Forelimb muscle (tissue), 1 donor: ENCODE measurements at regions not wholly inside any gene's neighbourhood (a gene's known extent, or its start where the extent isn't known, plus 50 kb on each side); places are given as distances from the start of the nearest gene placed in this dataset.

Source experiments
- DNase-seq: peaks from one replicate; pipeline ENCODE4 v3.0.0-alpha.2; 2013; ENCODE audit warnings: low read depth

- DNase-seq: no peak
These were observed 992.2 kb upstream of the PIK3C3 start for GRCh38 chr18:40962784-40963183.

- DNase-seq: no peak
These were observed 997.4 kb upstream of the PIK3C3 start for GRCh38 chr18:40957533-40958070.

GRCh38 chr18:40956213-40956612 lies 998.8 kb upstream of the PIK3C3 start:
- DNase-seq: no peak

- DNase-seq: no peak
These were observed 999.7 kb upstream of the PIK3C3 start for GRCh38 chr18:40955351-40955750.

- no peak for DNase-seq
These were observed 1005.7 kb upstream of the PIK3C3 start for GRCh38 chr18:40949114-40949950.

- no peak for DNase-seq
These were observed 1010.5 kb upstream of the PIK3C3 start for GRCh38 chr18:40944576-40944975.

- DNase-seq: no peak
These were observed 1015.1 kb upstream of the PIK3C3 start for GRCh38 chr18:40939656-40940515.

- no peak for DNase-seq
These were observed 1016.4 kb upstream of the PIK3C3 start for GRCh38 chr18:40938615-40939014.

- no peak for DNase-seq
These were observed 1017.6 kb upstream of the PIK3C3 start for GRCh38 chr18:40937386-40937785.

- no peak for DNase-seq
These were observed 1019.6 kb upstream of the PIK3C3 start for GRCh38 chr18:40935423-40935822.

GRCh38 chr18:40932862-40933261 lies 1022.2 kb upstream of the PIK3C3 start:
- DNase-seq: no peak

GRCh38 chr18:40930211-40930882 lies 1024.7 kb upstream of the PIK3C3 start:
- DNase-seq: no peak

- DNase-seq: no peak
These were observed 1025.6 kb upstream of the PIK3C3 start for GRCh38 chr18:40929399-40929798.

GRCh38 chr18:40926679-40927078 lies 1028.4 kb upstream of the PIK3C3 start:
- DNase-seq: no peak

GRCh38 chr18:40925071-40925541 lies 1029.9 kb upstream of the PIK3C3 start:
- DNase-seq: no peak

- DNase-seq: no peak
These were observed 1033.0 kb upstream of the PIK3C3 start for GRCh38 chr18:40921845-40922629.

GRCh38 chr18:40917056-40917455 lies 1038.0 kb upstream of the PIK3C3 start:
- DNase-seq: no peak

- DNase-seq: no peak
These were observed 1039.3 kb upstream of the PIK3C3 start for GRCh38 chr18:40915724-40916123.

- DNase-seq: no peak
These were observed 1043.3 kb upstream of the PIK3C3 start for GRCh38 chr18:40911582-40912254.

- DNase-seq: no peak
These were observed 1044.0 kb upstream of the PIK3C3 start for GRCh38 chr18:40911041-40911440.
